Naive thymus-derived CD4-positive, alpha-beta T cell (primary cell): ENCODE measurements at regions not wholly inside any gene's neighbourhood (a gene's known extent, or its start where the extent isn't known, plus 50 kb on each side); places are given as distances from the start of the nearest gene placed in this dataset.

Experiments
- ATAC-seq: fragments of 150-1000 bp; cut with Tn5 transposase; 2 replicates; pipeline ENCODE4 v1.10.0; 2021; ENCODE audit warnings: mild to moderate bottlenecking, moderate library complexity
- CTCF ChIA-PET: fragments of 350-600 bp; sonication (Branson Sonifier 250); formaldehyde crosslinking; loops from one replicate; lab custom pipeline; 2021; ENCODE audit warnings: antibody characterized with exemption; lab: Charles Lee
- POLR2A ChIA-PET: fragments of 350-600 bp; sonication (Branson Sonifier 250); formaldehyde crosslinking; loops from one replicate; lab custom pipeline; 2021; ENCODE audit warnings: antibody characterized with exemption, inconsistent platforms; lab: Charles Lee
- DNase-seq, 9 donors: peaks; one replicate each; pipeline versions ENCODE4 v3.0.0 to v3.0.0-alpha.2; 2020 to 2022; ENCODE audit warnings: mixed read lengths in 1 of 9
- H3K27ac ChIP-seq: one replicate; pipeline ENCODE4 v1.7.0; 2013; ENCODE audit warnings: mild to moderate bottlenecking, low read depth, low read length, moderate library complexity
- H3K27me3 ChIP-seq, 2 donors: one replicate each; pipeline ENCODE4 v1.7.0; 2013; ENCODE audit warnings: low read length in 2 of 2, mild to moderate bottlenecking in 2 of 2, moderate library complexity in 2 of 2; ENCODE audit not compliant: control insufficient read depth in 2 of 2, insufficient read depth in 2 of 2
- H3K36me3 ChIP-seq, 3 experiments: 1 replicate in 2 of 3; 2 replicates in 1 of 3; pipeline ENCODE4 v1.7.0; 2013; ENCODE audit warnings: low read length in 3 of 3, mild to moderate bottlenecking in 3 of 3, moderate library complexity in 1 of 3; ENCODE audit not compliant: insufficient read depth in 3 of 3, control insufficient read depth in 2 of 3
- H3K4me1 ChIP-seq, 2 donors: one replicate each; pipeline ENCODE4 v1.7.0; 2013; ENCODE audit warnings: low read length in 2 of 2, mild to moderate bottlenecking in 2 of 2, moderate library complexity in 1 of 2; ENCODE audit not compliant: control insufficient read depth in 2 of 2, insufficient read depth in 2 of 2
- H3K4me3 ChIP-seq: 2 replicates; pipeline ENCODE4 v1.7.0; 2013; ENCODE audit warnings: mild to moderate bottlenecking, low read length
- H3K9me3 ChIP-seq, 3 experiments: 1 replicate in 2 of 3; 2 replicates in 1 of 3; pipeline ENCODE4 v1.7.0; 2013; ENCODE audit warnings: low read length in 3 of 3; ENCODE audit not compliant: control insufficient read depth in 2 of 3
- H3K27ac Mint-ChIP-seq, 9 donors: one replicate each; pipeline ENCODE4 v1.8.0; 2020 to 2022; ENCODE audit warnings: mixed read lengths in 9 of 9, mild to moderate bottlenecking in 8 of 9, moderate library complexity in 5 of 9, inconsistent platforms in 2 of 9
- H3K27me3 Mint-ChIP-seq, 5 donors: one replicate each; pipeline ENCODE4 v1.8.0; 2021 to 2022; ENCODE audit warnings: mixed read lengths in 5 of 5, mild to moderate bottlenecking in 1 of 5
- H3K36me3 Mint-ChIP-seq, 5 donors: one replicate each; pipeline ENCODE4 v1.8.0; 2020 to 2022; ENCODE audit warnings: mixed read lengths in 5 of 5, mild to moderate bottlenecking in 3 of 5, inconsistent platforms in 1 of 5
- H3K4me1 Mint-ChIP-seq, 7 donors: one replicate each; pipeline ENCODE4 v1.8.0; 2020 to 2022; ENCODE audit warnings: mixed read lengths in 7 of 7, mild to moderate bottlenecking in 3 of 7, inconsistent platforms in 1 of 7
- H3K4me3 Mint-ChIP-seq, 10 donors: one replicate each; pipeline ENCODE4 v1.8.0; 2020 to 2022; ENCODE audit warnings: mild to moderate bottlenecking in 10 of 10, mixed read lengths in 10 of 10, moderate library complexity in 6 of 10, inconsistent platforms in 2 of 10
- H3K9me3 Mint-ChIP-seq, 11 donors: one replicate each; pipeline ENCODE4 v1.8.0; 2020 to 2022; ENCODE audit warnings: mixed read lengths in 11 of 11, mild to moderate bottlenecking in 4 of 11, inconsistent platforms in 1 of 11, moderate library complexity in 1 of 11
- intact Hi-C, 2 donors: fragments of 100-400 bp; cut with micrococcal nuclease; formaldehyde crosslinking; loops; one replicate each; pipeline ENCODE4 v1.15.1; 2023

GRCh38 chr2:212858496-212858895, 292.9 kb downstream of the IKZF2 start:
- no peak overlapping the region for H3K4me3 Mint-ChIP-seq
- intact Hi-C loops, result no loop called here
- H3K9me3 Mint-ChIP-seq, result peaks cover 5 to 33% (median 19%) of the 10 kb centered on the region in 11 donors
- no peaks in the 10 kb centered on the region for H3K4me1 ChIP-seq
- H3K27ac ChIP-seq, result no peak overlapping the region
- no peak overlapping the region for H3K27ac Mint-ChIP-seq
- H3K36me3 Mint-ChIP-seq, result peaks cover 0 to 5% (median 0%) of the 10 kb centered on the region in 5 donors
- H3K9me3 ChIP-seq, result peaks cover 0 to 5% (median 0%) of the 10 kb centered on the region in 3 experiments
- no peaks in the 10 kb centered on the region for H3K36me3 ChIP-seq
- no peaks in the 10 kb centered on the region for H3K27me3 ChIP-seq
- H3K27me3 Mint-ChIP-seq, result peaks cover 0 to 7% (median 0%) of the 10 kb centered on the region in 5 donors
- ChIA-PET POLR2A (no interaction called here), CTCF (no interaction called here)
- no peak overlapping the region for H3K4me3 ChIP-seq
- no peaks in the 10 kb centered on the region for H3K4me1 Mint-ChIP-seq
- ATAC-seq (no peak), DNase-seq (no peak)

- Histone ChIP-seq H3K4me1 (no peaks in the 10 kb centered on the region), H3K36me3 (no peaks in the 10 kb centered on the region), H3K9me3 (no peaks in the 10 kb centered on the region), H3K4me3 (no peak overlapping the region), H3K27me3 (no peaks in the 10 kb centered on the region), H3K27ac (no peak overlapping the region)
- intact Hi-C loops, result no loop called here
- no peak overlapping the region for H3K27ac Mint-ChIP-seq
- no peak for DNase-seq
- ChIA-PET CTCF (no interaction called here), POLR2A (no interaction called here)
- H3K4me3 Mint-ChIP-seq, result no peak overlapping the region
- peaks cover 0 to 12% (median 6%) of the 10 kb centered on the region in 11 donors for H3K9me3 Mint-ChIP-seq
- peaks cover 0 to 5% (median 0%) of the 10 kb centered on the region in 5 donors for H3K36me3 Mint-ChIP-seq
- no peaks in the 10 kb centered on the region for H3K4me1 Mint-ChIP-seq
- peaks cover 0 to 7% (median 0%) of the 10 kb centered on the region in 5 donors for H3K27me3 Mint-ChIP-seq
- ATAC-seq, result no peak
Measured at GRCh38 chr2:212854771-212855170, 296.6 kb downstream of the IKZF2 start.

GRCh38 chr2:212854116-212854515, 297.3 kb downstream of the IKZF2 start:
- CTCF ChIA-PET, result no interaction called here
- H3K9me3 ChIP-seq, result no peaks in the 10 kb centered on the region
- DNase-seq (no peak), ATAC-seq (no peak)
- no peak overlapping the region for H3K27ac ChIP-seq
- no peaks in the 10 kb centered on the region for H3K36me3 ChIP-seq
- intact Hi-C loops, result no loop called here
- Mint-ChIP-seq H3K4me1 (no peaks in the 10 kb centered on the region), H3K27ac (no peak overlapping the region), H3K9me3 (peaks cover 0 to 11% (median 5%) of the 10 kb centered on the region in 11 donors), H3K36me3 (peaks cover 0 to 5% (median 0%) of the 10 kb centered on the region in 5 donors), H3K27me3 (peaks cover 0 to 7% (median 0%) of the 10 kb centered on the region in 5 donors), H3K4me3 (no peak overlapping the region)
- H3K4me1 ChIP-seq, result no peaks in the 10 kb centered on the region
- no peaks in the 10 kb centered on the region for H3K27me3 ChIP-seq
- H3K4me3 ChIP-seq, result no peak overlapping the region
- POLR2A ChIA-PET, result no interaction called here

GRCh38 chr2:212845941-212846340, 305.5 kb downstream of the IKZF2 start:
- ChIA-PET CTCF (no interaction called here), POLR2A (no interaction called here)
- Mint-ChIP-seq H3K27ac (no peak overlapping the region), H3K4me3 (no peak overlapping the region), H3K9me3 (peaks cover 0 to 4% (median 0%) of the 10 kb centered on the region in 11 donors), H3K36me3 (peaks cover 0 to 3% (median 0%) of the 10 kb centered on the region in 5 donors), H3K27me3 (peaks cover 0 to 7% (median 0%) of the 10 kb centered on the region in 5 donors), H3K4me1 (peaks cover 0 to 6% (median 0%) of the 10 kb centered on the region in 7 donors)
- ATAC-seq, result no peak
- no peak overlapping the region for H3K27ac ChIP-seq
- DNase-seq, result no peak
- intact Hi-C loops, result no loop called here
- H3K36me3 ChIP-seq, result no peaks in the 10 kb centered on the region
- no peaks in the 10 kb centered on the region for H3K4me1 ChIP-seq
- H3K27me3 ChIP-seq, result no peaks in the 10 kb centered on the region
- no peak overlapping the region for H3K4me3 ChIP-seq
- H3K9me3 ChIP-seq, result no peaks in the 10 kb centered on the region

GRCh38 chr2:212843409-212844199, 305.0 kb upstream of the ERBB4 start:
- no peak overlapping the region for H3K4me3 ChIP-seq
- CTCF ChIA-PET, result no interaction called here
- no peak overlapping the region for H3K27ac Mint-ChIP-seq
- peaks cover 0 to 4% (median 0%) of the 10 kb centered on the region in 11 donors for H3K9me3 Mint-ChIP-seq
- no peaks in the 10 kb centered on the region for H3K9me3 ChIP-seq
- no peak overlapping the region for H3K4me3 Mint-ChIP-seq
- peaks cover 0 to 8% (median 0%) of the 10 kb centered on the region in 5 donors for H3K27me3 Mint-ChIP-seq
- H3K27ac ChIP-seq, result no peak overlapping the region
- intact Hi-C loops, result no loop called here
- H3K36me3 ChIP-seq, result no peaks in the 10 kb centered on the region
- no peak for ATAC-seq
- H3K4me1 Mint-ChIP-seq, result peaks cover 0 to 6% (median 0%) of the 10 kb centered on the region in 7 donors
- no peak for DNase-seq
- H3K36me3 Mint-ChIP-seq, result peaks cover 0 to 3% (median 0%) of the 10 kb centered on the region in 5 donors
- H3K4me1 ChIP-seq, result no peaks in the 10 kb centered on the region
- H3K27me3 ChIP-seq, result no peaks in the 10 kb centered on the region
- POLR2A ChIA-PET, result no interaction called here

- ChIA-PET POLR2A (no interaction called here), CTCF (no interaction called here)
- no peak for DNase-seq
- no peak overlapping the region for H3K27ac ChIP-seq
- H3K9me3 Mint-ChIP-seq, result peaks cover 0 to 4% (median 0%) of the 10 kb centered on the region in 11 donors
- no peaks in the 10 kb centered on the region for H3K36me3 ChIP-seq
- H3K27ac Mint-ChIP-seq, result no peak overlapping the region
- H3K27me3 ChIP-seq, result no peaks in the 10 kb centered on the region
- peaks cover 0 to 6% (median 0%) of the 10 kb centered on the region in 7 donors for H3K4me1 Mint-ChIP-seq
- ATAC-seq, result no peak
- H3K4me3 Mint-ChIP-seq, result no peak overlapping the region
- H3K36me3 Mint-ChIP-seq, result peaks cover 0 to 3% (median 0%) of the 10 kb centered on the region in 5 donors
- no peak overlapping the region for H3K4me3 ChIP-seq
- intact Hi-C loops, result no loop called here
- no peaks in the 10 kb centered on the region for H3K9me3 ChIP-seq
- H3K27me3 Mint-ChIP-seq, result peaks cover 0 to 8% (median 0%) of the 10 kb centered on the region in 5 donors
- no peaks in the 10 kb centered on the region for H3K4me1 ChIP-seq
Measured at GRCh38 chr2:212842544-212843185, 304.1 kb upstream of the ERBB4 start.
